IMR-90 (cell line): ENCODE measurements at regions not wholly inside any gene's neighbourhood (a gene's known extent, or its start where the extent isn't known, plus 50 kb on each side); places are given as distances from the start of the nearest gene placed in this dataset.

Experiments
- ATAC-seq: fragments of 200-7000 bp; cut with Tn5 transposase; 2 replicates; pipeline ENCODE4 v1.9.1; 2020; ENCODE audit warnings: low read depth, mild to moderate bottlenecking, moderate library complexity
- BruUV-seq: library from RNA; stranded (reverse); fragments of 400-500 nt; replicated peaks from 2 replicates; lab custom pipeline; 2021; lab: Mats Ljungman, UMichigan
- CTCF ChIA-PET: fragments of 300-600 bp; formaldehyde crosslinking; extraction: SDS; loops from one replicate; lab custom pipeline; 2021; ENCODE audit warnings: antibody characterized with exemption; lab: Yijun Ruan, JAX
- POLR2A ChIA-PET: fragments of 300-600 bp; sonication (Branson Sonifier 250); formaldehyde crosslinking; loops from one replicate; lab custom pipeline; 2022; ENCODE audit warnings: antibody characterized with exemption; ENCODE audit not compliant: unreplicated experiment; lab: Charles Lee
- DNase-seq: peaks from one replicate; pipeline ENCODE4 v3.0.0; 2013
- H2AFZ ChIP-seq: replicated peaks from 2 replicates; pipeline ENCODE3; 2013; ENCODE audit warnings: low read length, mild to moderate bottlenecking; ENCODE audit not compliant: poor library complexity
- H2AK5ac ChIP-seq: 2 replicates; pipeline ENCODE4 v1.6.1; 2013; ENCODE audit warnings: low read depth, low read length, inconsistent platforms
- H2AK9ac ChIP-seq: replicated peaks from 2 replicates; pipeline ENCODE3; 2013; ENCODE audit warnings: mild to moderate bottlenecking, low read depth, low read length, moderate library complexity; ENCODE audit not compliant: poor library complexity
- H2BK120ac ChIP-seq: 2 replicates; pipeline ENCODE4 v1.6.1; 2013; ENCODE audit warnings: low read depth, low read length, inconsistent platforms
- H2BK15ac ChIP-seq: 3 replicates; pipeline ENCODE4 v1.6.1; 2013; ENCODE audit warnings: low read depth, low read length, inconsistent platforms
- H2BK20ac ChIP-seq: 2 replicates; pipeline ENCODE4 v1.6.1; 2013; ENCODE audit warnings: low read depth, mild to moderate bottlenecking, inconsistent platforms, low read length, moderate library complexity
- H2BK5ac ChIP-seq: 2 replicates; pipeline ENCODE4 v1.6.1; 2013; ENCODE audit warnings: mild to moderate bottlenecking, low read depth, low read length, inconsistent platforms; ENCODE audit not compliant: poor library complexity, severe bottlenecking
- H3K14ac ChIP-seq: replicated peaks from 2 replicates; pipeline ENCODE4 v1.6.1; 2013; ENCODE audit warnings: low read depth, low read length, inconsistent platforms
- H3K18ac ChIP-seq: 2 replicates; pipeline ENCODE4 v1.6.1; 2013; ENCODE audit warnings: low read depth, low read length, control low read depth
- H3K23ac ChIP-seq: 2 replicates; pipeline ENCODE4 v1.6.1; 2013; ENCODE audit warnings: low read depth, low read length, inconsistent platforms
- H3K27ac ChIP-seq: 2 replicates; pipeline ENCODE4 v1.5.1; 2013; ENCODE audit warnings: mild to moderate bottlenecking, control low read depth, low read length; ENCODE audit not compliant: insufficient read depth
- H3K27me3 ChIP-seq: 2 replicates; pipeline ENCODE4 v1.6.1; 2013; ENCODE audit warnings: low read length; ENCODE audit not compliant: control insufficient read depth, insufficient read depth
- H3K36me3 ChIP-seq: 2 replicates; pipeline ENCODE4 v1.6.1; 2013; ENCODE audit warnings: low read length, mixed read lengths; ENCODE audit not compliant: control insufficient read depth, insufficient read depth
- H3K4ac ChIP-seq: 2 replicates; pipeline ENCODE4 v1.6.1; 2013; ENCODE audit warnings: low read depth, low read length, inconsistent platforms
- H3K4me1 ChIP-seq: 2 replicates; pipeline ENCODE4 v1.6.1; 2013; ENCODE audit warnings: low read length, mixed read lengths; ENCODE audit not compliant: control insufficient read depth, insufficient read depth
- H3K4me2 ChIP-seq: 2 replicates; pipeline ENCODE4 v1.6.1; 2013; ENCODE audit warnings: low read depth, mild to moderate bottlenecking, control low read depth, low read length, moderate library complexity
- H3K4me3 ChIP-seq: 2 replicates; pipeline ENCODE4 v1.5.1; 2013; ENCODE audit warnings: low read depth, mild to moderate bottlenecking, control low read depth, low read length, moderate library complexity; ENCODE audit not compliant: insufficient read depth
- H3K56ac ChIP-seq: 2 replicates; pipeline ENCODE4 v1.6.1; 2013; ENCODE audit warnings: low read length, inconsistent platforms; ENCODE audit not compliant: insufficient read depth; ENCODE audit errors: extremely low read depth
- H3K79me1 ChIP-seq, 2 experiments: 2 replicates each; pipeline ENCODE4 v1.6.1; 2013; ENCODE audit warnings: low read length in 2 of 2, inconsistent platforms in 1 of 2, low read depth in 1 of 2
- H3K9ac ChIP-seq: 2 replicates; pipeline ENCODE4 v1.6.1; 2013; ENCODE audit warnings: low read depth, low read length, control low read depth
- H3K9me1 ChIP-seq: 2 replicates; pipeline ENCODE4 v1.6.1; 2013; ENCODE audit warnings: low read length, inconsistent platforms; ENCODE audit not compliant: insufficient read depth
- H3K9me3 ChIP-seq: 2 replicates; pipeline ENCODE4 v1.6.1; 2013; ENCODE audit warnings: low read length; ENCODE audit not compliant: control insufficient read depth, insufficient read depth
- H4K20me1 ChIP-seq: 2 replicates; pipeline ENCODE4 v1.6.1; 2013; ENCODE audit warnings: low read length, inconsistent platforms; ENCODE audit not compliant: insufficient read depth
- H4K5ac ChIP-seq: 2 replicates; pipeline ENCODE4 v1.6.1; 2013; ENCODE audit warnings: mild to moderate bottlenecking, low read depth, low read length, control low read depth
- H4K8ac ChIP-seq, 2 experiments: 2 replicates each; pipeline ENCODE4 v1.6.1; 2013; ENCODE audit warnings: low read depth in 2 of 2, low read length in 2 of 2, control low read depth in 1 of 2, inconsistent platforms in 1 of 2
- H4K91ac ChIP-seq: 2 replicates; pipeline ENCODE4 v1.6.1; 2013; ENCODE audit warnings: low read depth, low read length, inconsistent platforms; ENCODE audit not compliant: insufficient read depth
- BHLHE40 ChIP-seq: fragments of 150-350 bp; IDR thresholded peaks from 2 replicates; pipeline ENCODE4 v1.6.1; 2016; ENCODE audit warnings: mild to moderate bottlenecking, low read depth, low read length
- CEBPB ChIP-seq: IDR thresholded peaks from 2 replicates; pipeline ENCODE4 v1.6.1; 2012; ENCODE audit warnings: low read depth, low read length, improper control_type of control experiment
- CHD1 ChIP-seq: IDR thresholded peaks from 2 replicates; pipeline ENCODE4 v1.6.1; 2012; ENCODE audit warnings: low read depth, low read length, improper control_type of control experiment
- FOS ChIP-seq: fragments of 150-350 bp; IDR thresholded peaks from 2 replicates; pipeline ENCODE4 v1.6.1; 2016; ENCODE audit warnings: low read depth, low read length
- MAFK ChIP-seq: IDR thresholded peaks from 2 replicates; pipeline ENCODE4 v1.6.1; 2012; ENCODE audit warnings: low read depth, low read length, improper control_type of control experiment
- MAZ ChIP-seq: IDR thresholded peaks from 2 replicates; pipeline ENCODE4 v1.6.1; 2012; ENCODE audit warnings: low read depth, mild to moderate bottlenecking, low read length, improper control_type of control experiment, moderate library complexity, borderline replicate concordance
- RCOR1 ChIP-seq: IDR thresholded peaks from 2 replicates; pipeline ENCODE4 v1.6.1; 2012; ENCODE audit warnings: mild to moderate bottlenecking, low read length, improper control_type of control experiment; ENCODE audit not compliant: insufficient replicate concordance
- RFX5 ChIP-seq: IDR thresholded peaks from 2 replicates; pipeline ENCODE4 v1.8.0; 2012; ENCODE audit warnings: low read depth, mild to moderate bottlenecking, low read length, moderate library complexity
- WGBS, 2 experiments: methylation state at CpG; one replicate each; pipeline versions ENCODE4 v1.1.5 to v1.1.7; 2013; ENCODE audit warnings: missing lambda C conversion rate in 2 of 2; ENCODE audit not compliant: insufficient read length in 1 of 2; ENCODE audit errors: extremely low coverage in 2 of 2; 5-methylcytosine and 5-hydroxymethylcytosine counted together
- dilution Hi-C: fragments of 300-500 bp; cut with HindIII; formaldehyde crosslinking; loops from one replicate; pipeline ENCODE4 v1.14.3; 2018; ENCODE audit warnings: low sequenced_read_pairs; ENCODE audit not compliant: unreplicated experiment
- in situ Hi-C: fragments of 300-500 bp; cut with MboI; formaldehyde crosslinking; loops from 3 replicates; pipeline ENCODE4 v1.14.3; 2019; ENCODE audit warnings: low sequenced_read_pairs, inconsistent platforms, mixed read lengths
- intact Hi-C: fragments of 100-400 bp; cut with micrococcal nuclease; formaldehyde crosslinking; loops from 2 replicates; pipeline ENCODE4 v1.10.0; 2022
- TF ChIP-seq, protein P1 (sequence below): fragments of 150-350 bp; IDR thresholded peaks from 2 replicates; pipeline ENCODE4 v1.6.1; 2016; ENCODE audit warnings: low read depth, mild to moderate bottlenecking, low read length, moderate library complexity, borderline replicate concordance
- TF ChIP-seq, protein P2 (sequence below): fragments of 150-350 bp; IDR thresholded peaks from 2 replicates; pipeline ENCODE4 v1.6.1; 2017; ENCODE audit warnings: mild to moderate bottlenecking, antibody characterized with exemption, low read length, low read depth
- TF ChIP-seq, protein P3 (sequence below): conservative IDR thresholded peaks from 2 replicates; pipeline ENCODE4 v1.5.1; 2012; ENCODE audit warnings: mild to moderate bottlenecking, low read depth, low read length, improper control_type of control experiment

DNA sequence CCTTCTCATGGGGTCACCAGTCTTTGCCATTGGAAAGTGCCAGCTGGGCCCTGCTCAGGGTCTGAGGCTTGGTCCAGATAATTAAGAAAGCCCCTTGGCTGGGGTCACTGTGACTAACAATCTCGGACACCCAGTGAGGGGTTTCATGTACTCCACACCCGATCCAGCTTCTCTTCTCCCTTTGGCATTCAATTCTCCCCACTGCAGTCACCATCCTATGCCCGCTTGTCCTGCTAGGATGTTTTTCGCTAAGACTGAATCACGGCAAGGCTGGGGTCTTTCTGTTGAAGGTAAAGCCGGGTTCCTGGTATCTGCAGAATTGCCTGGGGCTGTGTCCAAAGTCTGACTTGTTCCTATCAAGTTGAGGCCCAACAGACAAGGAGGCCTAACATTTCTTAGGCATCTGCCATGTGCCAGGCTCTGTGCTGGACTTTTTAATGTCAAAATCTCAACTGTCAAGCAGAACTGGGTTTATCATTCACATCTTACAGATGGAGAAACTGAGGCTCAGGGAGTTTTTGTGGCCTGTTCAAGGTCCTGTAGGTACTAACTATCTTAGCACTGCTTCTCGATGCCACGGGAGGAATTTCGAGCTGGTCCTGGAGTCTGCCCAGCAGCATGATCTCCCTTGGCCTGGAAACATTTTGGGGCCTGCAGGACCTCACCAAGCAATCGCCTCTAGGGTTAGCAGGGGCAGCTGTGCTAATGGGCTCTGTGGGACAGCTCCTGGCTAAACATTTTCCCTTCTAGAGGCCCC, 142.0 kb upstream of the ALDH1B1 start:
- Histone ChIP-seq H3K23ac (no peak overlapping the region), H4K5ac (no peak overlapping the region), H3K14ac (no peak overlapping the region), H3K18ac (no peak overlapping the region), H3K4me3 (no peak overlapping the region), H3K4me2 (no peak overlapping the region), H3K9me3 (no peaks in the 10 kb centered on the region), H3K56ac (no peak overlapping the region), H2BK5ac (no peak overlapping the region), H3K4ac (no peak overlapping the region), H3K4me1 (no peaks in the 10 kb centered on the region), H3K27me3 (peaks cover 31% of the 10 kb centered on the region), H4K20me1 (no peaks in the 10 kb centered on the region), H3K9me1 (no peaks in the 10 kb centered on the region), H2BK120ac (no peak overlapping the region), H4K91ac (no peak overlapping the region), H2AFZ (no peak overlapping the region), H3K27ac (no peak overlapping the region), H2BK20ac (no peak overlapping the region), H2AK9ac (no peak overlapping the region), H4K8ac (no peak overlapping the region), H3K79me1 (no peaks in the 10 kb centered on the region), H3K36me3 (no peaks in the 10 kb centered on the region), H2AK5ac (no peak overlapping the region), H3K9ac (no peak overlapping the region), H2BK15ac (no peak overlapping the region)
- CTCF ChIA-PET = interaction anchor here (0.6 kb wide), 1 partner anchor 56 kb away, joined by 3 read pairs; no protein-coding TSS in a partner anchor
- TF ChIP-seq CHD1 = no peak
- TF ChIP-seq, protein P1, sequence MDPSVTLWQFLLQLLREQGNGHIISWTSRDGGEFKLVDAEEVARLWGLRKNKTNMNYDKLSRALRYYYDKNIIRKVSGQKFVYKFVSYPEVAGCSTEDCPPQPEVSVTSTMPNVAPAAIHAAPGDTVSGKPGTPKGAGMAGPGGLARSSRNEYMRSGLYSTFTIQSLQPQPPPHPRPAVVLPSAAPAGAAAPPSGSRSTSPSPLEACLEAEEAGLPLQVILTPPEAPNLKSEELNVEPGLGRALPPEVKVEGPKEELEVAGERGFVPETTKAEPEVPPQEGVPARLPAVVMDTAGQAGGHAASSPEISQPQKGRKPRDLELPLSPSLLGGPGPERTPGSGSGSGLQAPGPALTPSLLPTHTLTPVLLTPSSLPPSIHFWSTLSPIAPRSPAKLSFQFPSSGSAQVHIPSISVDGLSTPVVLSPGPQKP = no peak
- TF ChIP-seq RFX5 = no peak
- no peak for TF ChIP-seq BHLHE40
- no peak for TF ChIP-seq RCOR1
- TF ChIP-seq CEBPB = no peak
- TF ChIP-seq, protein P2, sequence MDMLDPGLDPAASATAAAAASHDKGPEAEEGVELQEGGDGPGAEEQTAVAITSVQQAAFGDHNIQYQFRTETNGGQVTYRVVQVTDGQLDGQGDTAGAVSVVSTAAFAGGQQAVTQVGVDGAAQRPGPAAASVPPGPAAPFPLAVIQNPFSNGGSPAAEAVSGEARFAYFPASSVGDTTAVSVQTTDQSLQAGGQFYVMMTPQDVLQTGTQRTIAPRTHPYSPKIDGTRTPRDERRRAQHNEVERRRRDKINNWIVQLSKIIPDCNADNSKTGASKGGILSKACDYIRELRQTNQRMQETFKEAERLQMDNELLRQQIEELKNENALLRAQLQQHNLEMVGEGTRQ = no peak
- TF ChIP-seq FOS = no peak
- TF ChIP-seq MAFK = no peak
- TF ChIP-seq, protein P3, sequence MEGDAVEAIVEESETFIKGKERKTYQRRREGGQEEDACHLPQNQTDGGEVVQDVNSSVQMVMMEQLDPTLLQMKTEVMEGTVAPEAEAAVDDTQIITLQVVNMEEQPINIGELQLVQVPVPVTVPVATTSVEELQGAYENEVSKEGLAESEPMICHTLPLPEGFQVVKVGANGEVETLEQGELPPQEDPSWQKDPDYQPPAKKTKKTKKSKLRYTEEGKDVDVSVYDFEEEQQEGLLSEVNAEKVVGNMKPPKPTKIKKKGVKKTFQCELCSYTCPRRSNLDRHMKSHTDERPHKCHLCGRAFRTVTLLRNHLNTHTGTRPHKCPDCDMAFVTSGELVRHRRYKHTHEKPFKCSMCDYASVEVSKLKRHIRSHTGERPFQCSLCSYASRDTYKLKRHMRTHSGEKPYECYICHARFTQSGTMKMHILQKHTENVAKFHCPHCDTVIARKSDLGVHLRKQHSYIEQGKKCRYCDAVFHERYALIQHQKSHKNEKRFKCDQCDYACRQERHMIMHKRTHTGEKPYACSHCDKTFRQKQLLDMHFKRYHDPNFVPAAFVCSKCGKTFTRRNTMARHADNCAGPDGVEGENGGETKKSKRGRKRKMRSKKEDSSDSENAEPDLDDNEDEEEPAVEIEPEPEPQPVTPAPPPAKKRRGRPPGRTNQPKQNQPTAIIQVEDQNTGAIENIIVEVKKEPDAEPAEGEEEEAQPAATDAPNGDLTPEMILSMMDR = no peak
- no peak for TF ChIP-seq MAZ
- DNase-seq (no peak), ATAC-seq (no peak)
- in situ Hi-C loops (no loop called here), intact Hi-C loops (no loop called here), dilution Hi-C loops (no loop called here)
- WGBS, 2 experiments = 60% methylated on average over 1 of the region's 10 CpGs; no CpG with 5 or more reads in 1 of the 2 experiments
- no TSS peak for BruUV-seq
- POLR2A ChIA-PET = no interaction called here
